IPS DF 4.7 (cell line): ENCODE measurements at regions not wholly inside any gene's neighbourhood (a gene's known extent, or its start where the extent isn't known, plus 50 kb on each side); places are given as distances from the start of the nearest gene placed in this dataset.
"Not testable (repeated sequence)": the region's sequence is repeated elsewhere in the genome, so short reads cannot be mapped to it uniquely, and the experiment has no call there.

Experiments
- DNase-seq: peaks from one replicate; pipeline ENCODE4 v3.0.0-alpha.2; 2013; ENCODE audit warnings: low spot score; ENCODE audit errors: extremely low read depth

GRCh38 chr14:58730792-58731464, 93.2 kb downstream of the DACT1 start:
- no peak for DNase-seq

GRCh38 chr14:58731465-58732293, 93.9 kb downstream of the DACT1 start:
- no peak for DNase-seq

- DNase-seq, result no peak
Measured at GRCh38 chr14:58732387-58732786, 94.6 kb downstream of the DACT1 start.

GRCh38 chr14:58733451-58734208, 95.9 kb downstream of the DACT1 start:
- no peak for DNase-seq

GRCh38 chr14:58735596-58735995, 97.8 kb downstream of the DACT1 start:
- DNase-seq, result no peak

GRCh38 chr14:58736606-58737005, 98.8 kb downstream of the DACT1 start:
- DNase-seq, result no peak

GRCh38 chr14:58737511-58737910, 99.7 kb downstream of the DACT1 start:
- DNase-seq, result no peak

GRCh38 chr14:58738189-58738836, 100.6 kb downstream of the DACT1 start:
- no peak for DNase-seq

GRCh38 chr14:58738876-58739275, 101.1 kb downstream of the DACT1 start:
- DNase-seq, result no peak

GRCh38 chr14:58739674-58740073, 101.9 kb downstream of the DACT1 start:
- DNase-seq, result no peak

GRCh38 chr14:58740379-58740935, 102.7 kb downstream of the DACT1 start:
- no peak for DNase-seq

GRCh38 chr14:58744801-58745394, 107.1 kb downstream of the DACT1 start:
- DNase-seq, result no peak

- no peak for DNase-seq
Measured at GRCh38 chr14:58746261-58746660, 108.5 kb downstream of the DACT1 start.

GRCh38 chr14:58746701-58747100, 108.9 kb downstream of the DACT1 start:
- no peak for DNase-seq

- DNase-seq, result no peak
Measured at GRCh38 chr14:58747181-58747580, 109.4 kb downstream of the DACT1 start.

- not testable (repeated sequence) for DNase-seq
Measured at GRCh38 chr14:58748251-58748650, 110.5 kb downstream of the DACT1 start.

- no peak for DNase-seq
Measured at GRCh38 chr14:58749066-58749669, 111.4 kb downstream of the DACT1 start.

GRCh38 chr14:58750321-58751269, 112.8 kb downstream of the DACT1 start:
- DNase-seq, result no peak

- no peak for DNase-seq
Measured at GRCh38 chr14:58751788-58752187, 114.0 kb downstream of the DACT1 start.
